ENCODE measurements at regions not wholly inside any gene's neighbourhood (a gene's known extent, or its start where the extent isn't known, plus 50 kb on each side); places are given as distances from the start of the nearest gene placed in this dataset.
"Not testable (repeated sequence)": the region's sequence is repeated elsewhere in the genome, so short reads cannot be mapped to it uniquely, and the experiment has no call there.

GRCh38 chr6:131490441-131490840, 82.6 kb upstream of the ARG1 start:
- no peak for DNase-seq (ENCODE audit: low read depth in 3 of 3, low spot score in 1 of 3)

GRCh38 chr6:131492932-131493573, 80.0 kb upstream of the ARG1 start:
- no peak for DNase-seq (ENCODE audit: low read depth in 3 of 3, low spot score in 1 of 3)

- DNase-seq (ENCODE audit: low read depth in 3 of 3, low spot score in 1 of 3), result not testable (repeated sequence)
Measured at GRCh38 chr6:131504387-131504786, 68.6 kb upstream of the ARG1 start.

- no peak for DNase-seq (ENCODE audit: low read depth in 3 of 3, low spot score in 1 of 3)
Measured at GRCh38 chr6:131510094-131510493, 62.9 kb upstream of the ARG1 start.

GRCh38 chr6:131510591-131510990, 62.4 kb upstream of the ARG1 start:
- no peak for DNase-seq (ENCODE audit: low read depth in 3 of 3, low spot score in 1 of 3)

GRCh38 chr6:131519670-131520436, 53.2 kb upstream of the ARG1 start:
- DNase-seq (ENCODE audit: low read depth in 3 of 3, low spot score in 1 of 3), result peak in 2 of 3 donors; percentile 8 to 10

Measured in stimulated activated CD4-positive, alpha-beta T cell treated with anti-CD3 and anti-CD28 coated beads, TNF-alpha, amount 100 ng/mL, for 1 hour (primary cell).